Right renal pelvis (tissue), 4 donors: ENCODE measurements at regions not wholly inside any gene's neighbourhood (a gene's known extent, or its start where the extent isn't known, plus 50 kb on each side); places are given as distances from the start of the nearest gene placed in this dataset.

ENCODE experiments used
- DNase-seq, 4 donors: peaks; one replicate each; pipeline ENCODE4 v3.0.0-alpha.2; 2013; ENCODE audit warnings: low read depth in 4 of 4, low spot score in 3 of 4, missing footprints in 1 of 4

DNA sequence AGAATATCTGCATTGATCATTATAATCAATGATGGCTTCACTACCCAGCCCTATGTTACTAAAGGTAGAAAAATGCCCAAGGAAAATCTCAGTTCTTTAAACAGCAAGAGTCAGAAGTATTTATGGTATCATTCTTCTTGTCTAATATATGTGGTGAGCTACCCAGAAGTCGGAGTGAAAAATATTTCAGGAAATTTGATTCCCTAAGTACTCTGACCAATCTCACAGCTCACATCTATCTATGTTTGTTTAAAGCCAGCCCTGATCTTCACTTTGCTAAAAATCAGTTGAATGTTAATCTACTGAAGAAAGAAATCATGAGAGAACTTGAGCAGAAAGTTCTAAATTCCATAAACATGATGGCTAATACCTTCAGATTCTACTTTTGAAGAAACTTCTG is 522.9 kb upstream of the SLIT2 start:
- DNase-seq, result no peak

- no peak for DNase-seq
Observed at GRCh38 chr4:19727141-19727540, 524.6 kb upstream of the SLIT2 start.

GRCh38 chr4:19725130-19725529 is 526.6 kb upstream of the SLIT2 start:
- DNase-seq, result no peak

GRCh38 chr4:19722404-19722803 is 529.3 kb upstream of the SLIT2 start:
- no peak for DNase-seq

GRCh38 chr4:19721587-19721986 is 530.1 kb upstream of the SLIT2 start:
- no peak for DNase-seq

GRCh38 chr4:19720610-19721009 is 531.1 kb upstream of the SLIT2 start:
- no peak for DNase-seq

DNA sequence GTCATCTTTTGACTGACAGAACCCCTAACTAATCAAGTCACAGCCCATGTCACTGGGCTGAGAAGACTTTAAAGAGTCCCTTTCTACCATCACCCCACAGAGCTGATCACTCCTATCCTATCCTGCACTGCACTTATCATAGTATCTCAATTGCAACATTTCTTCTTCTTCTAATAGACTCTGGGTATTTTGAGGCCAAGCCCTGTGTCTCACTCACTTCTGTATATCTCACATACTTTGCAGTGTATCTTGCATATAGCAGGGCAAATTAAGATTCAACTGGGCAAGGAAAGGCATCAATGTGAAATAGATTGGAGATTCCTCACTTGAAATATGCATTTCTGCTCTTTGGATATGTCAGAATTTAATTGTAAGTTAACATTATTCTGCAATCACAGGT is 531.5 kb upstream of the SLIT2 start:
- no peak for DNase-seq

DNA sequence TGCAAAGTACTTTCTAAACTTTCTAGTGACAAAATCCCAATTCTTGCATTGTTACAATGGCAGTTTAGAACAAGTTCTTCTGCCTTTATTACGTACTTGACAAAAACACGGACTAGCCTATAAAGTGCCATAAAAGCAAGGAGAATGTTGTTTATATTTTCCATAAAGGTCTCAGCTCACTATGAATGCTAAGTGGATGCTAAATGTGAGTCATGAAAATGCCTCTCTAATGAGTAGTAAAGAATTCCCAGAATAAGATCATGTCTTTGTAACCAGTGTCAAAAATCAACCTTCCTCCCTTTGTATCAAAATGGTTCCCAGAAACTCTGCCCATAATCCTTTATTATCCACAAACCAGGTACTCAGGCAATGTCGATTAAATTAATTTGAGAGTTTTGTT is 539.8 kb upstream of the SLIT2 start:
- DNase-seq, result no peak

DNA sequence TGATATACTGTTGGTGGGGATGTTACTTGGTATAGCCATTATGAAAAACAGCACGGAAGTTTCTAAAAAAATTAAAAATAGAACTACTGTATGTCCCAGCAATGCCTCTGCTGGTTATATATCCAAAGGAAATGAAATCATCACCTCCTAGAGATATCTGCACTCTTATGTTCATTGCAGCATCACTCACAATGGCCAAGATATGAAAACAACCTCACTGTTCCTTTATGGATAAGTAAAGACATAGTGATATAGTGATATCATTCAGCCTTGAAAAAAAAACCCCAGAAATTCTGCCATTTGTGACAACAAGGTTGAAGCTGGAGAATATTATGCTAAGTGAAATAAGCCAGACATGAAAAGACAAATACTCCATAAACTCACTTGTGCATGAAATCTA is 543.8 kb upstream of the SLIT2 start:
- no peak for DNase-seq

DNA sequence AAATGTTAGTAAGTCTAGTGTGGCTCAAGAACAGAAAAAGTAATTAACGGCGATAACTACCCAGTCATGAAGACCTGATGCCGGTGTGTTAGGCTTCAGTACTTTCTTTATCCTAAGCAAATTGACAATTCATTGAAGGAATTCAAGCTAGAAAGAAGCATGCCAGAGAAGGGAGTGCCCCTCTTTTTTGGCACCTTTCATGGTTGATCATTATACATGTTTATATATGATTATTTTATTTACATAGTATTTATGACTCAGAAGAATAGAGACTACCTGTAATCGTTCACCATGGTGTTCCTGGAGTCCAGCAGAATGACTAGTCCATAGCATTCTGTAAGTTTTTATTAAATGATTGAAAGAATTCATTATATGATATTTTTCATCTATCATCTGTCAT is 548.3 kb upstream of the SLIT2 start:
- no peak for DNase-seq

- DNase-seq, result no peak
Observed at GRCh38 chr4:19700992-19701391, 550.7 kb upstream of the SLIT2 start.

DNA sequence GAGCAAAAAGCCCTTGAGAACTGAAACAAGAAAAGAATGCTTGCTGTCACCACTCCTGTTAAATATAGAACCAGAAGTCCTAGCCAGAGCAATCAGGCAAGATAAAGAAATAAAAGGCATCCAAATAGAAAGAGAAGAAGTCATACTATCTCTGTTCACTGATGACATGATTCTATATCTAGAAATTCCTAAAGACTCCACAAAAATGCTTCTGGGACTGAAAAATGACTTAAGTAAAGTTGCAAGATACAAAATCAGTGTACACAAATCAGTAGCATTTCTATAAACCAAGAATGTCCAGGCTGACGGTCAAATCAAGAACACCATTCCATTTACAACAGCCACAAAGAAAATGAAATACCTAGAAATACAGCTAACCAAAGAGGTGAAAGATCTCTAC is 552.7 kb upstream of the SLIT2 start:
- no peak for DNase-seq

- no peak for DNase-seq
Observed at GRCh38 chr4:19694812-19695211, 556.9 kb upstream of the SLIT2 start.

GRCh38 chr4:19693936-19694570 is 557.7 kb upstream of the SLIT2 start:
- DNase-seq, result peak in 1 of 4 donors; percentile 39

DNA sequence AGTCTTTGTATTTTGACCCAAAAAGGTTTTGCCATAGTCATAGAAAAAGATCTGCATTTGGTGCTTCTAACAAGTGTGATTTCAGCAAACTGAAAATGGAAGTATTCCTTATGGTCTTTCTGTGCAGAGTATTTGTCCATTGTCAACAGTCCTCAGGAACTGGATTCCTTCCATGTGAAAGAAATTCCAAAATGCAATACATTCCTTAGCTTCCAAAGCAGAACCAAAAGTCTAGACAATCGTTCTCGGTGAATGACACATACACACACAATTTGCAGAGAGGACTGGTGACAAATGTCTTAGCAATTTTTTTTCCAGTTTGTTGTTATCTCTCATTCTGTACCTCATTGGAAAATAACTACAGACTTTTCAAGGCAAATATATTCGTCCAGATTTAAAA is 562.2 kb upstream of the SLIT2 start:
- DNase-seq, result no peak

- DNase-seq, result no peak
Observed at GRCh38 chr4:19686456-19686855, 565.2 kb upstream of the SLIT2 start.

DNA sequence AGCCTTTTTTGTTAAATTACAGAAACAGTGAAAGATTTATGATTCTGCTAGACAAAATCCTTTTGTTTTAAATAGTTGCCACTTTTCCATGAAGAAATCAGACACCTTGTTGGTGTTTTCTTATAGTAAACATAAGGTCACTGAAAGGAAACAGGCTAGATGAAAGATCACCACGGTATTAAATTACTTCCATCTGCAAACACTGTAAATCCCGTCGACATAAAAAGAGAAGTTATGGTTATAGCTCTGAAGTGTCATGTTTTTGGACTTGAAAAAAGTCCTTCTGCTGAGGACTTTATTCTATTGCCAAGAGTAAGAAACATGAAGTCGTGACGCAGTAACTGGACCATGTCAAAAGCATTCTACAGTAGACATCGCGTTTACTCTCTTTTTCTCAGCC is 567.6 kb upstream of the SLIT2 start:
- peak; percentile 35 to 74 (median 51) for DNase-seq

GRCh38 chr4:19683426-19683825 is 568.3 kb upstream of the SLIT2 start:
- DNase-seq, result no peak

DNA sequence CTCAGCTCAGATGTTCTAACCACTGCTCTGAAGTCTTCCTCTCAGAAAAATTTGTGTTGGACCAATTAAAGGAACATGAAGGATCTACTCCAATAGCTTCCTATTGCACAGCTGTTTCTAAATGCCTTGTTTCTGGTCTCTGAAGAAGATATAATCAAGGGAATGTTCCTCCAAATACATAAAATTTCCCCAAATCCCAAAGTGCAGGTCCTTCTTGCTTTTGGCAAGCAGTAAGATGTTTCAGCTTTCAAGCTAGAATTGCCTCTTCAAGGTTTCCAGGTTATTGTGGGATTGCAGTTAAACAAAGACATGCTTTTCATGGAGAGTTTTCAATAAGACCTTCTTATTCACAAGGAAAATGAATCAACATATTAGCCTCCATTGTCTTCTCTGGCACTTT is 574.5 kb upstream of the SLIT2 start:
- DNase-seq, result no peak

DNA sequence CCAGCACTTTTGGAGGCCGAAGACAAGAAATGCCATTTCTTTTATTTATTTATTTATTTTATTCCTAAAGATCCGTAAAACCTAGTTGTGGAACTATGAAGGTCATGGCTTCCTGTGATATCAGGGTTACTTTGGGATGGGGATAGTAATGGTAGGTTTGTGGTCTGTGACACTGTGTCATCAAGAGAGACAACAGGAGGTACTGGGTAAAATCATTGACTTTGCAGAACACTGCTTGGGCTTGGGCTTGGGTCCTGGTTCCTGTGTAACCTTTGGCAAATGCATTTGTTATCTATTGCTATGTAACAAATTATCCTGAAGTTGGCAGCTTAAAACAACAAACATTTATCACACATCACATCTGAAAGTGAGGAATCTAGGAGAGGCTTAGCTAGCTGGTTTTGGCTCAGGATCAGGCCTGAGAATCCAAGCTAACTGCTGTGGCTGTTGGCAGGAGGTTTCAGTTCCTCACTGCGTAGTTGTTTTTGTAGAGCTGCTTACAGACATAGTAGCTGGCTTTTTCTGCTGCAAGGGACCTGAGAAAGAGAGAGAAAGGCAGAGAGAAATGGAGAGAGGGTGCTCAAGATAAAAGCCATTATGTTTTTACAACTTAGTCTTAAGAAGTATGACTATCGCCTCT is 576.4 kb upstream of the SLIT2 start:
- no peak for DNase-seq

DNA sequence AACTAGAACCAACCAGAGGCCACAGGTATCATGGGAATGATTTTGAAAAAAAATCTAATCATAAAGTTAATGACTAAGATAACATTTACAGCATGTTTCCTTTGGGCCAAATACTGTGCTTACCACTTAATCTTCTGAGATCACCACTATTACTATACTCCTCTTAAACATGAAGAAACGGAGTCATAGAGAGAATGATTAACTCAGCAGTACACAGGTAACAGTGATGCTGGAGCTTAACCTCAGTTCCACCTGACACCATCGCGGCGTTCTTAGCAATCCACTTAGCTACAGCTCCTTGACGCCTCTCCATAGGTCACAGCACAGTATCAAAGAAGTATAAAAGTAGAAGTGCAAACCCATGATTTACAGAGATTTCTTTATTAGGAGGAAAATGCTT is 592.6 kb upstream of the SLIT2 start:
- DNase-seq, result peak in 1 of 4 donors; percentile 10

DNA sequence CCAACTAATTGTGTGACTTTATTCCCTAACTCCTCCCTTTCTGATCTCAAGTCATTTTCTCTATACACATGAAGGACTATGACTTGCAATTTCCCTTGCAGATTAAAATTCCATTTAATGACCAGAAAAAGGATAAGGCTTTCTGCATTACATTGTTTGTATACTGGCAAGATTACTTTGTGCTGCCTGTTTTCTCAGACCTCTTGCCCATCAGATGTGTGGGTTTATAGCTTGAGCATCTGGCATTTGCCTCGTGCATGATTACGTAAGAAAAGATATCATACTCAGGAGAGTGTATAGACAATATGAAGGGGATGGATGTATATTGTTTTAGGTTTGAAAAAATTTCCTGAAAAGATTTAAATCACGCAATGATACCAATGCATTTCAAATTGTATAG is 593.8 kb upstream of the SLIT2 start:
- no peak for DNase-seq

DNA sequence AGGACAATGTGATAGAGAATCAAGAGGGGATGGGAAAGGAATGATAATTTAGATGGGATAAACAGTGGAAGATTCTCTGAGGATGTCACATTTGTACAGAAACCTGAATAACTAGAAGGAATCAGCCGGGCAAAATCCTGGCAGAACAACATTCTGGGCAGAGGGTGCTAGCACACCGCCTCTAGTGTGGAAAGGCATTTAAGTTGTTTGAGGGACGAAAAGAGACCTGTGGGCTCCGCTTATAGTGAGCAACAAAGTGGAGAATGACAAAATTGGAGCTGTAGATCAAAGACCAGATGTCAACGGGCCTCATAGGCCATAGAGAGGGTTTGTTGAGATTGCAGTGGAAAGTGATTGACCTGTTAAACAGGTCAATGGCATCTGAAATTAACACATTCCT is 596.0 kb upstream of the SLIT2 start:
- DNase-seq, result no peak
